B cell (primary cell): ENCODE measurements at regions not wholly inside any gene's neighbourhood (a gene's known extent, or its start where the extent isn't known, plus 50 kb on each side); places are given as distances from the start of the nearest gene placed in this dataset.

Experiments
- ATAC-seq: fragments of 200-7000 bp; cut with Tn5 transposase; one replicate; pipeline ENCODE4 v1.10.0; 2021; ENCODE audit warnings: low read depth, mild to moderate bottlenecking, moderate number of reproducible peaks, moderate library complexity
- CTCF ChIA-PET: fragments of 350-600 bp; sonication (Branson Sonifier 250); formaldehyde crosslinking; loops from one replicate; lab custom pipeline; 2021; ENCODE audit warnings: antibody characterized with exemption, inconsistent platforms; lab: Charles Lee
- POLR2A ChIA-PET: fragments of 350-600 bp; sonication (Branson Sonifier 250); formaldehyde crosslinking; loops from one replicate; lab custom pipeline; 2021; ENCODE audit warnings: antibody characterized with exemption; lab: Charles Lee
- DNase-seq: peaks from one replicate; pipeline ENCODE4 v3.0.0; 2013
- H2AFZ ChIP-seq: 2 replicates; pipeline ENCODE4 v1.6.1; 2012; ENCODE audit warnings: mild to moderate bottlenecking, low read depth, low read length; ENCODE audit not compliant: insufficient read depth, poor library complexity, severe bottlenecking
- H3K27ac ChIP-seq, 2 donors: 1 replicate in 1 of 2; 2 replicates in 1 of 2; pipeline ENCODE4 v1.5.1; 2012 to 2013; ENCODE audit warnings: low read length in 2 of 2, mild to moderate bottlenecking in 2 of 2, moderate library complexity in 1 of 2
- H3K27me3 ChIP-seq, 4 experiments: fragments of 200-600 bp in 1 of 4; sonication (generic) in 1 of 4; replicated peaks in 1 of 4; 1 replicate in 2 of 4; 2 replicates in 2 of 4; pipeline versions ENCODE4 v1.6.1 to v1.7.0; 2013 to 2016; ENCODE audit warnings: low read length in 3 of 4, mild to moderate bottlenecking in 2 of 4, mixed read lengths in 1 of 4, moderate library complexity in 1 of 4; ENCODE audit not compliant: insufficient read depth in 4 of 4, control insufficient read depth in 3 of 4; ENCODE audit errors: control extremely low read depth in 1 of 4
- H3K36me3 ChIP-seq, 2 experiments: replicated peaks in 1 of 2; 1 replicate in 1 of 2; 2 replicates in 1 of 2; pipeline versions ENCODE4 v1.6.1 to v1.7.1; 2013; ENCODE audit warnings: low read length in 1 of 2; ENCODE audit not compliant: insufficient read depth in 2 of 2, control insufficient read depth in 1 of 2; ENCODE audit errors: control extremely low read depth in 1 of 2, extremely low read depth in 1 of 2
- H3K4me1 ChIP-seq, 2 donors: fragments of 200-600 bp in 1 of 2; sonication (generic) in 1 of 2; 1 replicate in 1 of 2; 2 replicates in 1 of 2; pipeline versions ENCODE4 v1.5.1 to v1.6.1; 2013 to 2017; ENCODE audit warnings: low read length in 2 of 2; ENCODE audit not compliant: control insufficient read depth in 2 of 2, insufficient read depth in 2 of 2
- H3K4me2 ChIP-seq: replicated peaks from 2 replicates; pipeline ENCODE3; 2012; ENCODE audit warnings: mild to moderate bottlenecking, low read depth, low read length; ENCODE audit not compliant: poor library complexity, severe bottlenecking
- H3K4me3 ChIP-seq, 5 experiments: fragments of 200-600 bp in 1 of 5; sonication (generic) in 1 of 5; 1 replicate in 3 of 5; 2 replicates in 2 of 5; pipeline versions ENCODE4 v1.5.1 to v1.7.0; 2011 to 2016; ENCODE audit warnings: low read length in 4 of 5, mild to moderate bottlenecking in 4 of 5, low read depth in 2 of 5, control low read depth in 1 of 5, moderate library complexity in 1 of 5; ENCODE audit not compliant: insufficient read depth in 1 of 5; ENCODE audit errors: control extremely low read depth in 1 of 5, extremely low read depth in 1 of 5
- H3K79me2 ChIP-seq: fragments of 200-600 bp; sonication (generic); one replicate; pipeline ENCODE4 v1.6.0; 2016; ENCODE audit warnings: low read length; ENCODE audit not compliant: control insufficient read depth, insufficient read depth
- H3K9ac ChIP-seq: fragments of 200-600 bp; sonication (generic); 2 replicates; pipeline ENCODE4 v1.6.1; 2017; ENCODE audit warnings: mild to moderate bottlenecking, low read length, moderate library complexity
- H3K9me3 ChIP-seq, 3 donors: one replicate each; pipeline versions ENCODE4 v1.6.1 to v1.7.1; 2013; ENCODE audit warnings: low read length in 2 of 3; ENCODE audit not compliant: control insufficient read depth in 2 of 3, insufficient read depth in 1 of 3; ENCODE audit errors: control extremely low read depth in 1 of 3
- H4K20me1 ChIP-seq: 2 replicates; pipeline ENCODE4 v1.6.0; 2012; ENCODE audit warnings: mild to moderate bottlenecking, low read length; ENCODE audit not compliant: insufficient read depth, control insufficient read depth, poor library complexity, severe bottlenecking
- H3K27ac Mint-ChIP-seq: one replicate; pipeline ENCODE4 v1.8.0; 2021; ENCODE audit warnings: mixed read lengths
- H3K27me3 Mint-ChIP-seq: one replicate; pipeline ENCODE4 v1.8.0; 2021; ENCODE audit warnings: mixed read lengths
- H3K4me1 Mint-ChIP-seq: one replicate; pipeline ENCODE4 v1.8.0; 2021; ENCODE audit warnings: mixed read lengths
- H3K4me3 Mint-ChIP-seq: one replicate; pipeline ENCODE4 v1.8.0; 2021; ENCODE audit warnings: mixed read lengths
- H3K9me3 Mint-ChIP-seq: one replicate; pipeline ENCODE4 v1.8.0; 2022; ENCODE audit warnings: mixed read lengths; ENCODE audit not compliant: insufficient read depth
- EZH2 ChIP-seq: IDR thresholded peaks from 2 replicates; pipeline ENCODE4 v1.6.1; 2012; ENCODE audit warnings: borderline replicate concordance, low read depth, mild to moderate bottlenecking, moderate library complexity, low read length; ENCODE audit not compliant: insufficient read depth, poor library complexity, severe bottlenecking
- WGBS: methylation state at CpG from one replicate; pipeline ENCODE4 v1.1.5; 2013; ENCODE audit warnings: missing lambda C conversion rate; ENCODE audit not compliant: insufficient coverage; 5-methylcytosine and 5-hydroxymethylcytosine counted together
- intact Hi-C: fragments of 100-400 bp; cut with micrococcal nuclease; formaldehyde crosslinking; loops from one replicate; pipeline ENCODE4 v1.10.0; 2022
- TF ChIP-seq, protein P1 (sequence below): fragments of 200-600 bp; IDR thresholded peaks from one replicate; pipeline ENCODE4 v1.8.0; 2022; ENCODE audit warnings: antibody characterized with exemption, mild to moderate bottlenecking

DNA sequence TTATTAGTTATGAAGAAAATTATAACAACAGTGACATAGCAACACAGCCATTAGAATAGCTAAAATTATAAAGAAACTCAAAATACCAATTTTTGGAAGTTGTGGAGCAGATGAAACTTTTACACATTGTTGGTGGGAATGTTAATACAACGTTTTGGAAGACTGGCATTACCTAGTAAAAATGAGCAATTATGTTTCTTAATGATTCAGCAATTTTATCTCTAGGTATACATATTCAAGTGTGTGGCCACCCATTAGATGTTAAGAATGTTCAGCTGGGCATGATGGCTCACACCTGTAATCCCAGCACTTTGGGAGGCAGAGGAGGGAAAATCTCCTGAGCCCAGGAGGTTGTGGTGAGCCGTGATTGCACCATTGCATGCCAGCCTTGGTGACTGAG is 78.8 kb downstream of the INSIG2 start:
- H2AFZ ChIP-seq: no peak overlapping the region
- no peak for DNase-seq
- H3K4me2 ChIP-seq: no peak overlapping the region
- no peak overlapping the region for H3K9ac ChIP-seq
- no peak overlapping the region for H3K4me3 ChIP-seq
- no peaks in the 10 kb centered on the region for H4K20me1 ChIP-seq
- CTCF ChIA-PET: no interaction called here
- intact Hi-C loops: no loop called here
- TF ChIP-seq EZH2: no peak
- TF ChIP-seq, protein P1, sequence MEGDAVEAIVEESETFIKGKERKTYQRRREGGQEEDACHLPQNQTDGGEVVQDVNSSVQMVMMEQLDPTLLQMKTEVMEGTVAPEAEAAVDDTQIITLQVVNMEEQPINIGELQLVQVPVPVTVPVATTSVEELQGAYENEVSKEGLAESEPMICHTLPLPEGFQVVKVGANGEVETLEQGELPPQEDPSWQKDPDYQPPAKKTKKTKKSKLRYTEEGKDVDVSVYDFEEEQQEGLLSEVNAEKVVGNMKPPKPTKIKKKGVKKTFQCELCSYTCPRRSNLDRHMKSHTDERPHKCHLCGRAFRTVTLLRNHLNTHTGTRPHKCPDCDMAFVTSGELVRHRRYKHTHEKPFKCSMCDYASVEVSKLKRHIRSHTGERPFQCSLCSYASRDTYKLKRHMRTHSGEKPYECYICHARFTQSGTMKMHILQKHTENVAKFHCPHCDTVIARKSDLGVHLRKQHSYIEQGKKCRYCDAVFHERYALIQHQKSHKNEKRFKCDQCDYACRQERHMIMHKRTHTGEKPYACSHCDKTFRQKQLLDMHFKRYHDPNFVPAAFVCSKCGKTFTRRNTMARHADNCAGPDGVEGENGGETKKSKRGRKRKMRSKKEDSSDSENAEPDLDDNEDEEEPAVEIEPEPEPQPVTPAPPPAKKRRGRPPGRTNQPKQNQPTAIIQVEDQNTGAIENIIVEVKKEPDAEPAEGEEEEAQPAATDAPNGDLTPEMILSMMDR: no peak
- no peak overlapping the region for H3K27ac ChIP-seq
- peaks cover 0 to 11% (median 2%) of the 10 kb centered on the region in 4 experiments for H3K27me3 ChIP-seq
- POLR2A ChIA-PET: no interaction called here
- no peaks in the 10 kb centered on the region for H3K4me1 Mint-ChIP-seq
- H3K9me3 Mint-ChIP-seq: peaks cover 2% of the 10 kb centered on the region
- no peak overlapping the region for H3K4me3 Mint-ChIP-seq
- H3K27ac Mint-ChIP-seq: no peak overlapping the region
- no CpG with 5 or more reads among the region's 2 CpGs for WGBS
- no peak for ATAC-seq
- H3K27me3 Mint-ChIP-seq: peaks cover 22% of the 10 kb centered on the region
- H3K79me2 ChIP-seq: no peaks in the 10 kb centered on the region
- H3K36me3 ChIP-seq: no peaks in the 10 kb centered on the region
- peaks cover 8% of the 10 kb centered on the region in 2 donors for H3K4me1 ChIP-seq
- peaks cover 0 to 8% (median 4%) of the 10 kb centered on the region in 3 donors for H3K9me3 ChIP-seq

- H3K4me3 Mint-ChIP-seq: no peak overlapping the region
- no peaks in the 10 kb centered on the region for H4K20me1 ChIP-seq
- no peak overlapping the region for H3K27ac ChIP-seq
- no peaks in the 10 kb centered on the region for H3K79me2 ChIP-seq
- no peak overlapping the region for H3K27ac Mint-ChIP-seq
- no peak overlapping the region for H2AFZ ChIP-seq
- intact Hi-C loops: no loop called here
- peaks cover 8% of the 10 kb centered on the region in 2 donors for H3K4me1 ChIP-seq
- no peak overlapping the region for H3K9ac ChIP-seq
- no peaks in the 10 kb centered on the region for H3K4me1 Mint-ChIP-seq
- no peak overlapping the region for H3K4me2 ChIP-seq
- H3K27me3 Mint-ChIP-seq: peaks cover 30% of the 10 kb centered on the region
- TF ChIP-seq, protein P1: no peak
- no peak for TF ChIP-seq EZH2
- no peaks in the 10 kb centered on the region for H3K36me3 ChIP-seq
- no peak overlapping the region for H3K4me3 ChIP-seq
- DNase-seq (no peak), ATAC-seq (no peak)
- H3K9me3 ChIP-seq: peaks cover 0 to 8% (median 4%) of the 10 kb centered on the region in 3 donors
- H3K9me3 Mint-ChIP-seq: peaks cover 2% of the 10 kb centered on the region
- peaks cover 0 to 10% (median 0%) of the 10 kb centered on the region in 4 experiments for H3K27me3 ChIP-seq
- POLR2A ChIA-PET: no interaction called here
- CTCF ChIA-PET: no interaction called here
Measured at GRCh38 chr2:118166242-118166641, 78.0 kb downstream of the INSIG2 start.
